ENCODE measurements at regions not wholly inside any gene's neighbourhood (a gene's known extent, or its start where the extent isn't known, plus 50 kb on each side); places are given as distances from the start of the nearest gene placed in this dataset.

DNA sequence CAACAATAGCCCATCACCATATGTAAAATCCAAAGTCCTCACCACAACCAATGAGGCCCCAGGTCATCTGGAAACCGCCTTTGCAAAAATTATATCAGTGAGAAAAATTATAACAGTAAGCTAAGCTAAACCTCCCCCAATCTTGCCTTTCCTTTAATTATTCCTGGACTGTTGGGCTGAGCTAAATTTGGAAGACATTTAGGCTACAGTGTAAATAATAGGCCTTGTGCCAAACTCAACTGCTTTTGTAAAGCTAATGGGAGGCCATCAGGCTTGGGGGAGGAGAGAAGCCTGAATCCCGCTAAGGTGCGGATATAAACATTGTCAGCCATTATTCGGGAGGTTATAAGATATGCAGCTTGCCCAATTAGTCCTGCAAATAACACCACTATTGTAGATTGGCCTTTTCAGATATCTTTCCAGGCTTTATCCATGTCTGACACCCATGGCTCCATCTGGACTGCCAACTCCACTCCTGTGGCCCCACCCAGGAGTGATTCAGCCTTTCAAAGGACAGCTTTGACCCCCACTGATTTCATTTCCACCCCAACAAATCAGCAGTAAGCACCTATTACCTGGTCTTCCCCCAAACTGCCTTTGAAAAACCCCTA lies 53.0 kb upstream of the CA12 start:
- Histone ChIP-seq H3K9me3 (no peaks in the 10 kb centered on the region), H3K4me3 (no peak overlapping the region), H3K27me3 (no peaks in the 10 kb centered on the region), H3K4me1 (peaks cover 8% of the 10 kb centered on the region), H3K27ac (no peak overlapping the region), H3K36me3 (ENCODE audit: low read depth, missing control alignments) (no peaks in the 10 kb centered on the region)
- DNase-seq, result no peak
- intact Hi-C loops (cut with DNase I; ENCODE audit: low total_unique reads), result no loop called here
- 93 to 94% methylated on average over 4 of the region's 4 CpGs for WGBS, 2 donors
- TF ChIP-seq POLR2A (IDR thresholded peaks at IDR 0.05), result no peak
- TF ChIP-seq, protein P1, sequence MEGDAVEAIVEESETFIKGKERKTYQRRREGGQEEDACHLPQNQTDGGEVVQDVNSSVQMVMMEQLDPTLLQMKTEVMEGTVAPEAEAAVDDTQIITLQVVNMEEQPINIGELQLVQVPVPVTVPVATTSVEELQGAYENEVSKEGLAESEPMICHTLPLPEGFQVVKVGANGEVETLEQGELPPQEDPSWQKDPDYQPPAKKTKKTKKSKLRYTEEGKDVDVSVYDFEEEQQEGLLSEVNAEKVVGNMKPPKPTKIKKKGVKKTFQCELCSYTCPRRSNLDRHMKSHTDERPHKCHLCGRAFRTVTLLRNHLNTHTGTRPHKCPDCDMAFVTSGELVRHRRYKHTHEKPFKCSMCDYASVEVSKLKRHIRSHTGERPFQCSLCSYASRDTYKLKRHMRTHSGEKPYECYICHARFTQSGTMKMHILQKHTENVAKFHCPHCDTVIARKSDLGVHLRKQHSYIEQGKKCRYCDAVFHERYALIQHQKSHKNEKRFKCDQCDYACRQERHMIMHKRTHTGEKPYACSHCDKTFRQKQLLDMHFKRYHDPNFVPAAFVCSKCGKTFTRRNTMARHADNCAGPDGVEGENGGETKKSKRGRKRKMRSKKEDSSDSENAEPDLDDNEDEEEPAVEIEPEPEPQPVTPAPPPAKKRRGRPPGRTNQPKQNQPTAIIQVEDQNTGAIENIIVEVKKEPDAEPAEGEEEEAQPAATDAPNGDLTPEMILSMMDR (IDR thresholded peaks at IDR 0.05), result no peak

DNA sequence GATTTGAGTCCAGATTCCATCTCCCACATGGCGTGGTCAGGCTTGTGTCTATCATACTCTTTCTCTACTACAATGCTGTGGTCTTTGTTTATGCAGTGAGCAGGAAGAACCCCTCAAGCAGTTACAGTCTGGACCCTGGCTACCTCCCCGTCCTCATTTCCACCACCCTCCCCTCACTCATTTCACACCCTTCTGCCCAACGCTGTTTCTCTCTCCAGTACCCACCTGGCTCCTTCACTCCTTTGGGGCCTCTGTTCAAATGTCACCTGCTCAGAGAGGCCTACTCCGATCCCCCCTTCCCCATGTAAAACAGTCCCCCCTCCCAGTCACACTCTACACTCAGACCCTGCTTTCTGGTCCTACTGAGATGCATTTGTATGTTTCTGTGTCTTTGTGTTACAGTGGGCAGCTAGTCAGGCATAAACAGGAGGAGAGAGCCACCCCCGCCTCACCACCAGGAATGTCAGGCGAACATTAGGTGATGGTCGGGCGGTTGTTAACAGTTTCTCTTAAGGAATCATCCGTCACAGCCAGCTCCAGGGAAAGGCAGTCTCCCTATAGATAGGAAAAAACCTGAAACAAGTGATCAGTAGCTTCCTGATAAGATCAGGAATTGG lies 53.7 kb upstream of the CA12 start:
- Histone ChIP-seq H3K27me3 (no peaks in the 10 kb centered on the region), H3K4me1 (peaks cover 8% of the 10 kb centered on the region), H3K36me3 (ENCODE audit: low read depth, missing control alignments) (no peaks in the 10 kb centered on the region), H3K9me3 (no peaks in the 10 kb centered on the region), H3K27ac (no peak overlapping the region), H3K4me3 (no peak overlapping the region)
- WGBS, 2 donors, result 91 to 96% methylated on average over 9 of the region's 9 CpGs
- TF ChIP-seq, protein P1 (IDR thresholded peaks at IDR 0.05), result no peak
- TF ChIP-seq POLR2A (IDR thresholded peaks at IDR 0.05), result no peak
- no peak for DNase-seq
- intact Hi-C loops (cut with DNase I; ENCODE audit: low total_unique reads), result no loop called here

DNA sequence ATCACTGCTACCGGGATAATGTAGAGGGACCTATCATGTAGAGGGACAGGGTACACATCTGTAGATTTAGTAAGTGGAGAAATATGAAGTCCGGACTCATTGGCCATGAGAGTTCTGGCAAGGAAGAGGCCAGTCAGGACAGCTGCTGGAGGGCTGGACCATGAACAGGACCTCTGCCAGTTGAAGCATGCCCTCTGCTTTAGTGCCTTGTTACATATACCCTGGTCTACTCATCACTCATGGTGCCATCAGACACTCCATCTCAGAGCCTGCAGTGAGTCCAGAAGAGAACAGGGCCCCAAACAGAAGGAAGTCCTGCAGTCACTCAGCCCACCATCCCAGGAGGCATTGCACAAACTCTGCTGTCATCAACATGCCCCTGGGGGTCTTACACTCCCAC lies 54.7 kb upstream of the CA12 start:
- no peak overlapping the region for H3K4me3 ChIP-seq
- intact Hi-C loops (cut with DNase I; ENCODE audit: low total_unique reads), result no loop called here

GRCh38 chr15:63436872-63437375 lies 55.3 kb upstream of the CA12 start:
- 43 to 44% methylated on average over 3 of the region's 3 CpGs for WGBS, 2 donors
- Histone ChIP-seq H3K27me3 (no peaks in the 10 kb centered on the region), H3K4me3 (no peak overlapping the region), H3K27ac (no peak overlapping the region), H3K36me3 (ENCODE audit: low read depth, missing control alignments) (no peaks in the 10 kb centered on the region), H3K4me1 (peaks cover 8% of the 10 kb centered on the region), H3K9me3 (no peaks in the 10 kb centered on the region)
- DNase-seq, result peak; percentile 85
- intact Hi-C loops (cut with DNase I; ENCODE audit: low total_unique reads), result no loop called here
- TF ChIP-seq POLR2A (IDR thresholded peaks at IDR 0.05), result no peak
- TF ChIP-seq, protein P1 (IDR thresholded peaks at IDR 0.05), result no peak

More for the DNA sequence above, 54.7 kb upstream of the CA12 start:
- 92 to 93% methylated on average over 2 of the region's 2 CpGs for WGBS, 2 donors
- no peak for DNase-seq
- H3K27me3 ChIP-seq, result no peaks in the 10 kb centered on the region
- peaks cover 8% of the 10 kb centered on the region for H3K4me1 ChIP-seq
- TF ChIP-seq, protein P1 (IDR thresholded peaks at IDR 0.05), result no peak
- no peak for TF ChIP-seq POLR2A (IDR thresholded peaks at IDR 0.05)
- H3K36me3 ChIP-seq (ENCODE audit: low read depth, missing control alignments), result no peaks in the 10 kb centered on the region
- H3K27ac ChIP-seq, result no peak overlapping the region
- no peaks in the 10 kb centered on the region for H3K9me3 ChIP-seq
